DND-41 (cell line): ENCODE measurements at regions not wholly inside any gene's neighbourhood (a gene's known extent, or its start where the extent isn't known, plus 50 kb on each side); places are given as distances from the start of the nearest gene placed in this dataset.

Experiments used
- EZH2 ChIP-seq: IDR thresholded peaks from 3 replicates; pipeline ENCODE4 v1.6.1; 2012; ENCODE audit warnings: borderline replicate concordance, low read depth, mild to moderate bottlenecking, moderate library complexity, low read length, inconsistent platforms; ENCODE audit not compliant: severe bottlenecking
- TF ChIP-seq, protein P1 (sequence below): IDR thresholded peaks from 2 replicates; pipeline ENCODE4 v1.5.1; 2012; ENCODE audit warnings: borderline replicate concordance, low read length, moderate library complexity, mild to moderate bottlenecking; ENCODE audit not compliant: poor library complexity, severe bottlenecking; ENCODE audit errors: extremely low read depth

DNA sequence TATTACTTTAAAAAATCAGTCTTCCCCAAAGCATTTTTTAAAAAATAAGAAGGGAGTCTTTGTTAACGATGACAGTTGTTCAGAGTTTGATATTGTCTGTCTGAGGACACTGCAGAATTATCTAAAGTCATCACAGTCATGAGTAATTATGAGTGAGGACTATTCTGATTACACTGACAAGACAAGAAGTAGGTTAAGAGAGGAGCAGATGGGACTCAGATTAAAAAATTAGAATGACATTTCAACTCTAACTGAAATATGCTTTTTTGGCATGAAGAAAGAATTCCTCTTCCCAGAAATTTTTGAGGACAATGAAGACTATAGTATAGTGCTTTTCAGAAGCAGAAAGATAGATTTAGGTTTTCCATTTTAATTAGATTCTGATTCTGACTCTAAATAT is 456.5 kb downstream of the EPHA7 start:
- TF ChIP-seq, protein P1, sequence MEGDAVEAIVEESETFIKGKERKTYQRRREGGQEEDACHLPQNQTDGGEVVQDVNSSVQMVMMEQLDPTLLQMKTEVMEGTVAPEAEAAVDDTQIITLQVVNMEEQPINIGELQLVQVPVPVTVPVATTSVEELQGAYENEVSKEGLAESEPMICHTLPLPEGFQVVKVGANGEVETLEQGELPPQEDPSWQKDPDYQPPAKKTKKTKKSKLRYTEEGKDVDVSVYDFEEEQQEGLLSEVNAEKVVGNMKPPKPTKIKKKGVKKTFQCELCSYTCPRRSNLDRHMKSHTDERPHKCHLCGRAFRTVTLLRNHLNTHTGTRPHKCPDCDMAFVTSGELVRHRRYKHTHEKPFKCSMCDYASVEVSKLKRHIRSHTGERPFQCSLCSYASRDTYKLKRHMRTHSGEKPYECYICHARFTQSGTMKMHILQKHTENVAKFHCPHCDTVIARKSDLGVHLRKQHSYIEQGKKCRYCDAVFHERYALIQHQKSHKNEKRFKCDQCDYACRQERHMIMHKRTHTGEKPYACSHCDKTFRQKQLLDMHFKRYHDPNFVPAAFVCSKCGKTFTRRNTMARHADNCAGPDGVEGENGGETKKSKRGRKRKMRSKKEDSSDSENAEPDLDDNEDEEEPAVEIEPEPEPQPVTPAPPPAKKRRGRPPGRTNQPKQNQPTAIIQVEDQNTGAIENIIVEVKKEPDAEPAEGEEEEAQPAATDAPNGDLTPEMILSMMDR: no peak
- no peak for TF ChIP-seq EZH2
